Panc1 (cell line): ENCODE measurements at regions not wholly inside any gene's neighbourhood (a gene's known extent, or its start where the extent isn't known, plus 50 kb on each side); places are given as distances from the start of the nearest gene placed in this dataset.

Experiments used
- ATAC-seq: fragments of 200-7000 bp; cut with Tn5 transposase; 2 replicates; pipeline ENCODE4 v1.9.1; 2020; ENCODE audit warnings: mild to moderate bottlenecking, moderate library complexity
- BruUV-seq: library from RNA; stranded (reverse); fragments of 400-500 nt; replicated peaks from 2 replicates; lab custom pipeline; 2021; lab: Mats Ljungman, UMichigan
- CTCF ChIA-PET: fragments of 300-600 bp; sonication (Branson Sonifier 250); formaldehyde crosslinking; loops from one replicate; lab custom pipeline; 2022; ENCODE audit warnings: antibody characterized with exemption; lab: Charles Lee
- POLR2A ChIA-PET: fragments of 300-600 bp; sonication (Branson Sonifier 250); formaldehyde crosslinking; loops from one replicate; lab custom pipeline; 2022; ENCODE audit warnings: antibody characterized with exemption; lab: Charles Lee
- DNase-seq: peaks from one replicate; pipeline ENCODE4 v3.0.0-alpha.2; 2010; ENCODE audit warnings: low read depth, low spot score
- H3K27ac ChIP-seq: 2 replicates; pipeline ENCODE4 v1.5.1; 2011; ENCODE audit warnings: mild to moderate bottlenecking, low read length, inconsistent platforms
- H3K27me3 ChIP-seq: fragments of 200-500 bp; sonication (Bioruptor generic); 2 replicates; pipeline ENCODE4 v1.6.0; 2014; ENCODE audit warnings: low read length, inconsistent platforms; ENCODE audit not compliant: control insufficient read depth, insufficient read depth
- H3K36me3 ChIP-seq: fragments of 200-500 bp; sonication (Bioruptor generic); 2 replicates; pipeline ENCODE4 v1.5.1; 2014; ENCODE audit warnings: inconsistent platforms, mild to moderate bottlenecking, low read length, moderate library complexity; ENCODE audit not compliant: control insufficient read depth, insufficient read depth
- H3K4me1 ChIP-seq: 2 replicates; pipeline ENCODE4 v1.5.1; 2011; ENCODE audit warnings: inconsistent platforms, mild to moderate bottlenecking, low read length, moderate library complexity; ENCODE audit not compliant: control insufficient read depth, insufficient read depth
- H3K4me3 ChIP-seq, 2 experiments: 2 replicates each; pipeline ENCODE4 v1.5.1; 2011 to 2012; ENCODE audit warnings: low read depth in 2 of 2, low read length in 2 of 2, mild to moderate bottlenecking in 2 of 2, inconsistent platforms in 1 of 2, moderate library complexity in 1 of 2
- H3K9me3 ChIP-seq: fragments of 200-500 bp; sonication (Bioruptor generic); 2 replicates; pipeline ENCODE4 v1.5.1; 2014; ENCODE audit warnings: low read depth, mild to moderate bottlenecking, inconsistent platforms, low read length, moderate library complexity; ENCODE audit not compliant: control insufficient read depth, insufficient read depth
- POLR2AphosphoS5 ChIP-seq: IDR thresholded peaks from 2 replicates; pipeline ENCODE4 v1.6.1; 2012; ENCODE audit warnings: mild to moderate bottlenecking, low read depth, low read length, moderate library complexity
- SIN3A ChIP-seq: IDR thresholded peaks from 2 replicates; pipeline ENCODE4 v1.6.1; 2012; ENCODE audit warnings: low read depth, mild to moderate bottlenecking, low read length, moderate library complexity, borderline replicate concordance; ENCODE audit not compliant: insufficient read depth
- TCF7L2 ChIP-seq: IDR thresholded peaks from 2 replicates; pipeline ENCODE4 v1.6.1; 2011; ENCODE audit warnings: mild to moderate bottlenecking, low read depth, low read length, inconsistent platforms
- in situ Hi-C: cut with HindIII; loops from 2 replicates; pipeline ENCODE4 v1.10.0; 2016; ENCODE audit warnings: low sequenced_read_pairs, low pct_unique_long_range_greater_than_20kb
- intact Hi-C: fragments of 100-400 bp; cut with micrococcal nuclease; formaldehyde crosslinking; loops from one replicate; pipeline ENCODE4 v1.10.0; 2022; ENCODE audit not compliant: unreplicated experiment
- TF ChIP-seq, protein P1 (sequence below), 2 experiments: IDR thresholded peaks; 2 replicates each; pipeline ENCODE4 v1.6.1; 2011 to 2012; ENCODE audit warnings: low read depth in 2 of 2, control low read depth in 1 of 2, low read length in 1 of 2, mild to moderate bottlenecking in 1 of 2, moderate library complexity in 1 of 2; ENCODE audit not compliant: insufficient read depth in 1 of 2
- TF ChIP-seq, protein P2 (sequence below): fragments of 450-650 bp; IDR thresholded peaks from 2 replicates; pipeline ENCODE4 v1.5.1; 2017; ENCODE audit warnings: mild to moderate bottlenecking

DNA sequence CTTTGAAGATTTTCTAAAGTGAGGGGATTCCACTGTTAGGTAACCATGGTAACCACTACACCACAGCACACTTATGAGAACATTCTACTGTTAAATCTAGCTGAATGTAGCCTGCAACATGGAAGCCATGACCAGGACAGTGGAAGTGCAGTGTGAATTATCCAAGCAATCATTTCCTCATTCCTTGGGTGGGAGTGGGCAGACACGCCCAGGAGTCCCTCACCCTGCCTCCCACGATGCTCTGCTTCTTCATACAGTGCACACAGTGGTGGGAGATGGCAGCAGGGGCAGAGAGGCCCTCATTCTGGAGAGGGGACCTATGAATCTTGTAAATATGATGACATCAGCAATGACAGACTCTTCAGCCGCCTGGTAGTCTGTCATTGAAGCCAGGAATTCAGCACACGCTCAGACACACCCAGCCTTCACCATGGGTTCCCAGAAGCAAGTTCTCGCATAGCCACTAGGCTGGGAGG, 70.1 kb upstream of the HOXC13 start:
- no peaks in the 10 kb centered on the region for H3K27me3 ChIP-seq
- in situ Hi-C loops = no loop called here
- POLR2A ChIA-PET = interaction anchor here (0.6 kb wide), 1 partner anchor 20 kb away, joined by 3 read pairs; no protein-coding TSS in a partner anchor
- CTCF ChIA-PET = interaction anchor here (0.6 to 1.3 kb wide), 2 partner anchors 19 to 128 kb away, joined by 4 to 5 read pairs; no protein-coding TSS in a partner anchor
- no TSS peak for BruUV-seq
- TF ChIP-seq, protein P1, sequence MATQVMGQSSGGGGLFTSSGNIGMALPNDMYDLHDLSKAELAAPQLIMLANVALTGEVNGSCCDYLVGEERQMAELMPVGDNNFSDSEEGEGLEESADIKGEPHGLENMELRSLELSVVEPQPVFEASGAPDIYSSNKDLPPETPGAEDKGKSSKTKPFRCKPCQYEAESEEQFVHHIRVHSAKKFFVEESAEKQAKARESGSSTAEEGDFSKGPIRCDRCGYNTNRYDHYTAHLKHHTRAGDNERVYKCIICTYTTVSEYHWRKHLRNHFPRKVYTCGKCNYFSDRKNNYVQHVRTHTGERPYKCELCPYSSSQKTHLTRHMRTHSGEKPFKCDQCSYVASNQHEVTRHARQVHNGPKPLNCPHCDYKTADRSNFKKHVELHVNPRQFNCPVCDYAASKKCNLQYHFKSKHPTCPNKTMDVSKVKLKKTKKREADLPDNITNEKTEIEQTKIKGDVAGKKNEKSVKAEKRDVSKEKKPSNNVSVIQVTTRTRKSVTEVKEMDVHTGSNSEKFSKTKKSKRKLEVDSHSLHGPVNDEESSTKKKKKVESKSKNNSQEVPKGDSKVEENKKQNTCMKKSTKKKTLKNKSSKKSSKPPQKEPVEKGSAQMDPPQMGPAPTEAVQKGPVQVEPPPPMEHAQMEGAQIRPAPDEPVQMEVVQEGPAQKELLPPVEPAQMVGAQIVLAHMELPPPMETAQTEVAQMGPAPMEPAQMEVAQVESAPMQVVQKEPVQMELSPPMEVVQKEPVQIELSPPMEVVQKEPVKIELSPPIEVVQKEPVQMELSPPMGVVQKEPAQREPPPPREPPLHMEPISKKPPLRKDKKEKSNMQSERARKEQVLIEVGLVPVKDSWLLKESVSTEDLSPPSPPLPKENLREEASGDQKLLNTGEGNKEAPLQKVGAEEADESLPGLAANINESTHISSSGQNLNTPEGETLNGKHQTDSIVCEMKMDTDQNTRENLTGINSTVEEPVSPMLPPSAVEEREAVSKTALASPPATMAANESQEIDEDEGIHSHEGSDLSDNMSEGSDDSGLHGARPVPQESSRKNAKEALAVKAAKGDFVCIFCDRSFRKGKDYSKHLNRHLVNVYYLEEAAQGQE (IDR thresholded peaks at IDR 0.05; ENCODE audit: insufficient read depth in 1 of 2, low read depth in 2 of 2, low read length in 1 of 2) = no peak
- TF ChIP-seq TCF7L2 (no peak), SIN3A (no peak), POLR2AphosphoS5 (no peak)
- TF ChIP-seq, protein P2, sequence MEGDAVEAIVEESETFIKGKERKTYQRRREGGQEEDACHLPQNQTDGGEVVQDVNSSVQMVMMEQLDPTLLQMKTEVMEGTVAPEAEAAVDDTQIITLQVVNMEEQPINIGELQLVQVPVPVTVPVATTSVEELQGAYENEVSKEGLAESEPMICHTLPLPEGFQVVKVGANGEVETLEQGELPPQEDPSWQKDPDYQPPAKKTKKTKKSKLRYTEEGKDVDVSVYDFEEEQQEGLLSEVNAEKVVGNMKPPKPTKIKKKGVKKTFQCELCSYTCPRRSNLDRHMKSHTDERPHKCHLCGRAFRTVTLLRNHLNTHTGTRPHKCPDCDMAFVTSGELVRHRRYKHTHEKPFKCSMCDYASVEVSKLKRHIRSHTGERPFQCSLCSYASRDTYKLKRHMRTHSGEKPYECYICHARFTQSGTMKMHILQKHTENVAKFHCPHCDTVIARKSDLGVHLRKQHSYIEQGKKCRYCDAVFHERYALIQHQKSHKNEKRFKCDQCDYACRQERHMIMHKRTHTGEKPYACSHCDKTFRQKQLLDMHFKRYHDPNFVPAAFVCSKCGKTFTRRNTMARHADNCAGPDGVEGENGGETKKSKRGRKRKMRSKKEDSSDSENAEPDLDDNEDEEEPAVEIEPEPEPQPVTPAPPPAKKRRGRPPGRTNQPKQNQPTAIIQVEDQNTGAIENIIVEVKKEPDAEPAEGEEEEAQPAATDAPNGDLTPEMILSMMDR = no peak
- intact Hi-C loops = no loop called here
- ATAC-seq (no peak), DNase-seq (no peak)
- peaks cover 11% of the 10 kb centered on the region for H3K4me1 ChIP-seq
- no peaks in the 10 kb centered on the region for H3K36me3 ChIP-seq
- no peaks in the 10 kb centered on the region for H3K9me3 ChIP-seq
- no peak overlapping the region for H3K4me3 ChIP-seq
- H3K27ac ChIP-seq = peak overlapping the region; percentile 64; the same call in 1 of the 2 replicates

DNA sequence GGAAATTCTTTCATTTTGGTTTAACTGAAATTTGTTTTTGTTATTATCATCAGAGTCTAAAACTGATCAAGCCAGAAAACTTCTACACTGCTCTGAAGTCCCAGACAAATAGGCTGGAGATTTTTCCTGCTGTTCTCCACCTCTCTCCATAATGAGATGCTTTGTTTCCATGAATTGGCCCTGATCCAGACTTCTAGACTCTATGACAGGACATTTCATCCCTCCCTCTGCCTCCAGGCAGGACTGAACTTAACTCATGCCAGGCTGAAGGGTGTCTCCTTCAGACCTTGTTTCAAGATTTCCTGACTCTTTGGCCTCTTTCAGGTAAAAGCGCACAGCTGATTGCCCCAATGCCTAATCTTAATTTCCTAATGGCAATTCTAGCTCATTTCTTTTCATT, 69.1 kb upstream of the HOXC13 start:
- no peak for TF ChIP-seq POLR2AphosphoS5
- TF ChIP-seq, protein P1 (IDR thresholded peaks at IDR 0.05; ENCODE audit: insufficient read depth in 1 of 2, low read depth in 2 of 2, low read length in 1 of 2) = no peak
- TF ChIP-seq, protein P2 = no peak
- no peak for TF ChIP-seq TCF7L2
- TF ChIP-seq SIN3A = no peak
- BruUV-seq = no TSS peak
- H3K36me3 ChIP-seq = no peaks in the 10 kb centered on the region
- intact Hi-C loops = no loop called here
- ATAC-seq (no peak), DNase-seq (no peak)
- H3K4me3 ChIP-seq = no peak overlapping the region
- ChIA-PET CTCF (interaction anchor here (1.3 kb wide), 1 partner anchor 18 kb away, joined by 5 read pairs; no protein-coding TSS in a partner anchor), POLR2A (no interaction called here)
- no peaks in the 10 kb centered on the region for H3K9me3 ChIP-seq
- in situ Hi-C loops = no loop called here
- H3K4me1 ChIP-seq = peaks cover 11% of the 10 kb centered on the region
- no peaks in the 10 kb centered on the region for H3K27me3 ChIP-seq
- peak overlapping the region; percentile 48; the same call in 1 of the 2 replicates for H3K27ac ChIP-seq
